ENCODE measurements at regions not wholly inside any gene's neighbourhood (a gene's known extent, or its start where the extent isn't known, plus 50 kb on each side); places are given as distances from the start of the nearest gene placed in this dataset.
A peak's percentile ranks its signal among the peaks of the same experiment; 100 is the strongest.
"Not testable (repeated sequence)": the region's sequence is repeated elsewhere in the genome, so short reads cannot be mapped to it uniquely, and the experiment has no call there.

DNA sequence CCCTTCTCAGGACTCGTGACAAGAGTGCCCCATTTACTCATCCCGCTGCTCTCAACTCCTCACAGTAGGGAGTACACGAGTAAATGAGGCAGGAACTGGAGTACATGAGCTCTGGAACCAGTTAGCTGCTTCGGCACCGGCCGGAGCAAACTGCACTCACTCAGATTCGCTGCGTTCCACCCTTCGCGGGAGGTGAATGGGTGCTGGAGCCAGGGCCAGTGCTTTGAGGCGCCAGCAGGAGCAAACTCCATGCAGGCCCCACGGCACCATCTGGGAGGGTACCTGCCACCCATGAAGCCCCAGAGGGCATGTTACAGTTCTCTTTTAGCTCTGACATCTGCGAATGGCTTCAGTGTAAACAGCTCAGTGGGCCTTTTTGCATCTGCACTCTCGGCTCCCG lies 315.5 kb upstream of the GK2 start:
- ChIA-PET POLR2A (no interaction called here), CTCF (no interaction called here)
- H3K9me3 Mint-ChIP-seq: peaks cover 0 to 1% (median 0%) of the 10 kb centered on the region in 5 donors
- no peaks in the 10 kb centered on the region for H3K4me1 Mint-ChIP-seq
- DNase-seq: no peak
- Histone ChIP-seq H3K36me3 (ENCODE audit: insufficient read depth, low read length) (no peaks in the 10 kb centered on the region), H3K9me3 (ENCODE audit: low read length) (no peaks in the 10 kb centered on the region), H3K27ac (ENCODE audit: low read depth, low read length) (no peak overlapping the region), H3K27me3 (ENCODE audit: insufficient read depth, low read length, poor library complexity, severe bottlenecking) (no peaks in the 10 kb centered on the region), H3K4me3 (ENCODE audit: low read length) (no peak overlapping the region), H3K4me1 (ENCODE audit: insufficient read depth, low read length) (no peaks in the 10 kb centered on the region)
- H3K4me3 Mint-ChIP-seq: no peak overlapping the region
- H3K27ac Mint-ChIP-seq: no peak overlapping the region
- peaks cover 2 to 10% of the 10 kb centered on the region in 2 donors for H3K27me3 Mint-ChIP-seq
- H3K36me3 Mint-ChIP-seq: no peaks in the 10 kb centered on the region

- ChIA-PET CTCF (no interaction called here), POLR2A (no interaction called here)
- no peak overlapping the region for H3K4me3 Mint-ChIP-seq
- Histone ChIP-seq H3K9me3 (ENCODE audit: low read length) (no peaks in the 10 kb centered on the region), H3K4me1 (ENCODE audit: insufficient read depth, low read length) (no peaks in the 10 kb centered on the region), H3K4me3 (ENCODE audit: low read length) (no peak overlapping the region), H3K27me3 (ENCODE audit: insufficient read depth, low read length, poor library complexity, severe bottlenecking) (no peaks in the 10 kb centered on the region), H3K27ac (ENCODE audit: low read depth, low read length) (no peak overlapping the region), H3K36me3 (ENCODE audit: insufficient read depth, low read length) (no peaks in the 10 kb centered on the region)
- DNase-seq: no peak
- peaks cover 0 to 5% (median 0%) of the 10 kb centered on the region in 3 donors for H3K36me3 Mint-ChIP-seq
- H3K9me3 Mint-ChIP-seq: peaks cover 0 to 10% (median 7%) of the 10 kb centered on the region in 5 donors
- H3K27me3 Mint-ChIP-seq: peaks cover 3 to 14% of the 10 kb centered on the region in 2 donors
- H3K27ac Mint-ChIP-seq: no peak overlapping the region
- no peaks in the 10 kb centered on the region for H3K4me1 Mint-ChIP-seq
Observed at GRCh38 chr4:79700356-79700755, 292.3 kb upstream of the GK2 start.

DNA sequence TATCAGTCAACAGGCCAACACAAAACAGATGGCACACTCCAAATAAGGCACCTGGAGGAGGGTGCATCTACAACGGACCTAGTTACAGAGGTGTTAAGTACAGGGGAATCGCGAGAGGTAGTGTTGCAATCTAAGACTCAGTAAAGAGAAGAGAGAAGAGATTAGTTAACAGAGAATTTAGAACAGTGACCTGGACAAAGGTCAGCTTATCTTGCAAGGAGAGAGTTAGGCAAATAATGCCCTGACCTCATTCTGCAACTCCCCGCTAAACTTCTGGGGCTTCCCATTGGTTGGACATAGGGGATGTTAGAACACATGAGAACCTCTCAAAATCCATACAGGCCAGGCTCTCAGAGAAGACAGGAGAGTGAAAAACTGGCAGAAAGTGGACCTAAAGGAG lies 289.4 kb upstream of the GK2 start:
- Histone ChIP-seq H3K27me3 (ENCODE audit: insufficient read depth, low read length, poor library complexity, severe bottlenecking) (no peaks in the 10 kb centered on the region), H3K9me3 (ENCODE audit: low read length) (no peaks in the 10 kb centered on the region), H3K27ac (ENCODE audit: low read depth, low read length) (no peak overlapping the region), H3K36me3 (ENCODE audit: insufficient read depth, low read length) (no peaks in the 10 kb centered on the region), H3K4me3 (ENCODE audit: low read length) (no peak overlapping the region), H3K4me1 (ENCODE audit: insufficient read depth, low read length) (no peaks in the 10 kb centered on the region)
- DNase-seq: no peak
- H3K27me3 Mint-ChIP-seq: peaks cover 4 to 10% of the 10 kb centered on the region in 2 donors
- H3K9me3 Mint-ChIP-seq: peaks cover 9 to 17% (median 17%) of the 10 kb centered on the region in 5 donors
- H3K4me3 Mint-ChIP-seq: no peak overlapping the region
- no peaks in the 10 kb centered on the region for H3K36me3 Mint-ChIP-seq
- H3K27ac Mint-ChIP-seq: no peak overlapping the region
- POLR2A ChIA-PET: no interaction called here
- CTCF ChIA-PET: no interaction called here
- no peaks in the 10 kb centered on the region for H3K4me1 Mint-ChIP-seq

DNA sequence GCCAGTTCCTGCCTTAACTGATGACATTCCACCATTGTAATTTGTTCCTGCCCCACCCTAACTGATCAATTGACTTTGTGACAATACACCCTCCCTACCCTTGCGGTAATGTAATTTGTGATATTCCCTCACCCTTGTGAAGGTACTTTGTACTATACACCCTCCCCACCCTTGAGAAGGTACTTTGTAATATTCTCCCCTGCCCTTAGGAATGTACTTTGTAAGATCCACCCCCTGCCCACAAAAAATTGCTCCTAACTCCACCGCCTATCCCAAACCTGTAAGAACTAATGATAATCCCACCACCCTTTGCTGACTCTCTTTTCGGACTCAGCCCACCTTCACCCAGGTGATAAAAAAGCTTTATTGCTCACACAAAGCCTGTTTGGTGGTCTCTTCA lies 288.5 kb upstream of the GK2 start:
- H3K4me3 ChIP-seq (ENCODE audit: low read length); H3K27me3 Mint-ChIP-seq; H3K27ac Mint-ChIP-seq; H3K36me3 ChIP-seq (ENCODE audit: insufficient read depth, low read length); H3K9me3 ChIP-seq (ENCODE audit: low read length); H3K4me1 Mint-ChIP-seq; H3K36me3 Mint-ChIP-seq; H3K4me3 Mint-ChIP-seq; H3K4me1 ChIP-seq (ENCODE audit: insufficient read depth, low read length); DNase-seq; CTCF ChIA-PET; POLR2A ChIA-PET; H3K27me3 ChIP-seq (ENCODE audit: insufficient read depth, low read length, poor library complexity, severe bottlenecking); H3K27ac ChIP-seq (ENCODE audit: low read depth, low read length): not testable (repeated sequence)
- H3K9me3 Mint-ChIP-seq: peaks cover 9 to 17% (median 17%) of the 10 kb centered on the region in 5 donors

DNA sequence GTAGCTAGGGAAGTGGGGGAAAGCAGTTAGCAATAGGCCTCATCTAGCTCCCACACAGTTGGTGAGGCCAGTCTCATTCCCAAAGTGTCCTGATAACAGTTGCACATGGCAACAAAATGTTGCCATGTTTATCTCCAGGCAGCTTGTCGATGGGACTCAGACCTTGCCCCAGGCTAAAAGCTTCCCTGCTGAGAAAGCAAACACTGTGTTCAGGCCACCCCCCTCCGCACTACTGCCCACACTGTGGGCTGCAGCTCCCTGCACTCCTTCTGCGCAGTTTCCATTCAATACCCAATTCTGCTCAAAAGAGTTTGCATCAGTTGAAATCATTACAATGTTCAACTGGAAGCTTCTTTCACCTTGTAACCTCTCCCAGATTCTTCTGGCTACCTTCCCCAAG lies 287.8 kb upstream of the GK2 start:
- Mint-ChIP-seq H3K36me3 (no peaks in the 10 kb centered on the region), H3K27me3 (peaks cover 4 to 5% of the 10 kb centered on the region in 2 donors), H3K4me3 (no peak overlapping the region), H3K4me1 (no peaks in the 10 kb centered on the region), H3K27ac (no peak overlapping the region), H3K9me3 (peaks cover 9 to 17% (median 17%) of the 10 kb centered on the region in 5 donors)
- POLR2A ChIA-PET: no interaction called here
- H3K27ac ChIP-seq (ENCODE audit: low read depth, low read length): no peak overlapping the region
- no peaks in the 10 kb centered on the region for H3K9me3 ChIP-seq (ENCODE audit: low read length)
- DNase-seq: no peak
- no peak overlapping the region for H3K4me3 ChIP-seq (ENCODE audit: low read length)
- H3K27me3 ChIP-seq (ENCODE audit: insufficient read depth, low read length, poor library complexity, severe bottlenecking): no peaks in the 10 kb centered on the region
- CTCF ChIA-PET: no interaction called here
- H3K4me1 ChIP-seq (ENCODE audit: insufficient read depth, low read length): no peaks in the 10 kb centered on the region
- no peaks in the 10 kb centered on the region for H3K36me3 ChIP-seq (ENCODE audit: insufficient read depth, low read length)

DNA sequence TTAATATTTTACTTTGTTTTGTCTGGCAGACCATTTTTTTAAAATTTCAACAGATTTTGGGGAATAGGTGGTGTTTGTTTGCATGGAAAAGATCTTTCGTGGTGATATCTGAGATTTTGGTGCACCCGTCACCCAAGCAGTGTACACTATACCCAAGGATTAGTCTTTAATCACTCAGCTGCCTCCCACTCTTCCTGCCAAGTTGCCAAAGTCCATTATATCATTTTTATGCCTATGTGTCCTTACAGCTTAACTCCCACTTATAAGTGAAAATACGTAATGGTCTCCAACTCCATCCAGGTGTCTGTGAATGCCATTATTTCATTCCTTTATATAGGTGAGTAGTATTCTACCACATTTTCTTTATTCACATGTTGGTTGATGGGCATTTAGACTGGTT lies 281.7 kb upstream of the GK2 start:
- Mint-ChIP-seq H3K27me3 (peaks cover 2 to 3% of the 10 kb centered on the region in 2 donors), H3K36me3 (no peaks in the 10 kb centered on the region), H3K4me1 (peaks cover 0 to 4% (median 0%) of the 10 kb centered on the region in 3 donors), H3K4me3 (no peak overlapping the region), H3K27ac (no peak overlapping the region), H3K9me3 (peaks cover 2 to 14% (median 6%) of the 10 kb centered on the region in 5 donors)
- POLR2A ChIA-PET: no interaction called here
- Histone ChIP-seq H3K36me3 (ENCODE audit: insufficient read depth, low read length) (no peaks in the 10 kb centered on the region), H3K27ac (ENCODE audit: low read depth, low read length) (no peak overlapping the region), H3K4me1 (ENCODE audit: insufficient read depth, low read length) (no peaks in the 10 kb centered on the region), H3K9me3 (ENCODE audit: low read length) (no peaks in the 10 kb centered on the region), H3K27me3 (ENCODE audit: insufficient read depth, low read length, poor library complexity, severe bottlenecking) (no peaks in the 10 kb centered on the region), H3K4me3 (ENCODE audit: low read length) (no peak overlapping the region)
- no peak for DNase-seq
- CTCF ChIA-PET: no interaction called here

DNA sequence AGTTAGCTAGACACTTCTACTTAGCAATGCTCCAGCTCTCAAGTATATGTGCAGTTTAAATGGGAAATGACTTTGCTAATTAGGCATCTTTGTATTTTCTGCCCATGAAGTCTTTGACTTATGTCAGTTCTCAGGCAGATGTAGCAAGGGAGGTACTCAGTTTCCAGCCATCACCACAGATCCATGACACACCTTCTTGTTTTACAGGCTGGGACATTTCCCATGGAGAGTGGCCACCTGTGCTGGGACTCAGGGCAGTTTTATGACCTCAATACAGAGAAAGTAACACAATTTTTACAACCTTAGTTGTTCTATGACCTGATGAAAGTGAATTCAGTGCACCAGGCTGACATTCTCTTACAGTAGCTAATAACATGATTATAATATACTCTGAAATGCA lies 280.7 kb upstream of the GK2 start:
- no peak for DNase-seq
- Histone ChIP-seq H3K4me3 (ENCODE audit: low read length) (no peak overlapping the region), H3K36me3 (ENCODE audit: insufficient read depth, low read length) (no peaks in the 10 kb centered on the region), H3K27ac (ENCODE audit: low read depth, low read length) (no peak overlapping the region), H3K4me1 (ENCODE audit: insufficient read depth, low read length) (no peaks in the 10 kb centered on the region), H3K27me3 (ENCODE audit: insufficient read depth, low read length, poor library complexity, severe bottlenecking) (no peaks in the 10 kb centered on the region), H3K9me3 (ENCODE audit: low read length) (no peaks in the 10 kb centered on the region)
- no peak overlapping the region for H3K27ac Mint-ChIP-seq
- peaks cover 0 to 3% (median 1%) of the 10 kb centered on the region in 5 donors for H3K9me3 Mint-ChIP-seq
- ChIA-PET CTCF (no interaction called here), POLR2A (no interaction called here)
- H3K4me3 Mint-ChIP-seq: no peak overlapping the region
- no peaks in the 10 kb centered on the region for H3K36me3 Mint-ChIP-seq
- peaks cover 2 to 3% of the 10 kb centered on the region in 2 donors for H3K27me3 Mint-ChIP-seq
- peaks cover 0 to 4% (median 0%) of the 10 kb centered on the region in 3 donors for H3K4me1 Mint-ChIP-seq

- POLR2A ChIA-PET: no interaction called here
- H3K36me3 ChIP-seq (ENCODE audit: insufficient read depth, low read length): no peaks in the 10 kb centered on the region
- Mint-ChIP-seq H3K4me1 (peaks cover 0 to 4% (median 0%) of the 10 kb centered on the region in 3 donors), H3K27me3 (peaks cover 0 to 5% of the 10 kb centered on the region in 2 donors), H3K9me3 (no peaks in the 10 kb centered on the region), H3K36me3 (no peaks in the 10 kb centered on the region), H3K27ac (peak overlapping the region in 1 of 8 donors; percentile 5), H3K4me3 (no peak overlapping the region)
- CTCF ChIA-PET: no interaction called here
- H3K9me3 ChIP-seq (ENCODE audit: low read length): no peaks in the 10 kb centered on the region
- H3K27me3 ChIP-seq (ENCODE audit: insufficient read depth, low read length, poor library complexity, severe bottlenecking): no peaks in the 10 kb centered on the region
- DNase-seq: no peak
- no peak overlapping the region for H3K27ac ChIP-seq (ENCODE audit: low read depth, low read length)
- H3K4me1 ChIP-seq (ENCODE audit: insufficient read depth, low read length): no peaks in the 10 kb centered on the region
- no peak overlapping the region for H3K4me3 ChIP-seq (ENCODE audit: low read length)
Observed at GRCh38 chr4:79687006-79687405, 279.0 kb upstream of the GK2 start.

- POLR2A ChIA-PET: no interaction called here
- H3K27me3 ChIP-seq (ENCODE audit: insufficient read depth, low read length, poor library complexity, severe bottlenecking): no peaks in the 10 kb centered on the region
- CTCF ChIA-PET: no interaction called here
Observed at GRCh38 chr4:79685542-79685941, 277.5 kb upstream of the GK2 start.

More at GRCh38 chr4:79685542-79685941, 277.5 kb upstream of the GK2 start:
- Histone ChIP-seq H3K9me3 (ENCODE audit: low read length) (no peaks in the 10 kb centered on the region), H3K36me3 (ENCODE audit: insufficient read depth, low read length) (no peaks in the 10 kb centered on the region), H3K4me1 (ENCODE audit: insufficient read depth, low read length) (no peaks in the 10 kb centered on the region), H3K4me3 (ENCODE audit: low read length) (no peak overlapping the region), H3K27ac (ENCODE audit: low read depth, low read length) (no peak overlapping the region)
- Mint-ChIP-seq H3K27me3 (peaks cover 0 to 5% of the 10 kb centered on the region in 2 donors), H3K36me3 (no peaks in the 10 kb centered on the region), H3K4me1 (peaks cover 0 to 4% (median 0%) of the 10 kb centered on the region in 3 donors), H3K9me3 (no peaks in the 10 kb centered on the region), H3K27ac (no peak overlapping the region), H3K4me3 (no peak overlapping the region)
- DNase-seq: no peak

Measured in CD8-positive, alpha-beta memory T cell (primary cell).